Activated CD4-positive, alpha-beta T cell treated with anti-CD3 and anti-CD28 coated beads, Interleukin-2, amount 10 ng/mL, durations not matched to agents 7 days and 5 days (primary cell): ENCODE measurements at regions not wholly inside any gene's neighbourhood (a gene's known extent, or its start where the extent isn't known, plus 50 kb on each side); places are given as distances from the start of the nearest gene placed in this dataset.

Source experiments
- CTCF ChIA-PET: fragments of 350-600 bp; sonication (Branson Sonifier 250); formaldehyde crosslinking; loops from one replicate; lab custom pipeline; 2021; ENCODE audit warnings: antibody characterized with exemption; lab: Charles Lee
- POLR2A ChIA-PET: fragments of 350-600 bp; sonication (Branson Sonifier 250); formaldehyde crosslinking; loops from one replicate; lab custom pipeline; 2021; ENCODE audit warnings: antibody characterized with exemption; lab: Charles Lee
- DNase-seq: peaks from one replicate; pipeline ENCODE4 v3.0.0-alpha.2; 2020
- H3K27ac Mint-ChIP-seq: one replicate; pipeline ENCODE4 v1.8.0; 2021; ENCODE audit warnings: mild to moderate bottlenecking, moderate library complexity, mixed read lengths
- H3K27me3 Mint-ChIP-seq: one replicate; pipeline ENCODE4 v1.8.0; 2021; ENCODE audit warnings: mixed read lengths
- H3K36me3 Mint-ChIP-seq: one replicate; pipeline ENCODE4 v1.8.0; 2021; ENCODE audit warnings: low read depth, mixed read lengths
- H3K4me1 Mint-ChIP-seq: one replicate; pipeline ENCODE4 v1.8.0; 2021; ENCODE audit warnings: mixed read lengths
- H3K4me3 Mint-ChIP-seq: one replicate; pipeline ENCODE4 v1.8.0; 2021; ENCODE audit warnings: mild to moderate bottlenecking, moderate library complexity, mixed read lengths
- H3K9me3 Mint-ChIP-seq: one replicate; pipeline ENCODE4 v1.8.0; 2021; ENCODE audit warnings: mixed read lengths

DNA sequence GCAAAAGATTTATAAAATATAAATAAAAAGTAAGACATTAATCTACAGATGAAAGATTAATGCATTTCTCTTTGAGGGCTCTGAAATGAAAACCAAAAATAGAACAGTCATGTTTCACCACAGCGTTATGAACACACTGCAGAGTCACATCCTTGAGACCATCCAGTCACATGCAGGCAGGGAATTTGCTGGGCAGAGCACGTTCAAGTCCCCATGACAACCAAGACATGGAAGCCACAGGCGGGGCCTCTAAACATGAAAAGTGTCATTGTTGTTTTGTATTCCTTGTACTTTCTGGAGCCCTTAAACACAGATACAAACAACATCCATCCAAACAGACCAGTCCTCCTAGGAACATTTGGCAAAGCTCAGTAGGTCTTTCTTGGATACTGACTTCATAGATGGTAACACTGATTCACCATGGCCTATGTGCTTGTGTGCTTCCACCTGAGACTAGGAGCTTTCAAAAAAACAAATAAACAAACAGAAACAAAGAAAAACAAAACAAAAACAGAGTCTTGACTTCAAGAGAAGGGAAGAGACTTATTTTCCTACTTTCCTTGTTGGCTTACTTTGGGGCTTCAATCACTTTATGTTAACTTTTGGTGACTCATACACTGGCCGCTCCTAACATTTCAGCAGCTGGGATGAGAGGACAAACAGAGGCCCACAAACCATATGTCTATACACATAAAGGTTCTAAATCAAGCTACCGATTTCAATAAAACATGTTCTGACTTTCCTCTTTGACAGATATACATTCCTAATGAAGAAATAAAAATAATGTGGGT, 99.5 kb upstream of the CCDC85A start:
- Mint-ChIP-seq H3K36me3 (no peaks in the 10 kb centered on the region), H3K9me3 (no peaks in the 10 kb centered on the region), H3K4me1 (no peaks in the 10 kb centered on the region), H3K27ac (no peak overlapping the region), H3K4me3 (no peak overlapping the region), H3K27me3 (no peaks in the 10 kb centered on the region)
- ChIA-PET POLR2A (no interaction called here), CTCF (interaction anchor here (0.7 kb wide), 1 partner anchor 71 kb away, joined by 3 read pairs; no protein-coding TSS in a partner anchor)
- DNase-seq, result no peak

DNA sequence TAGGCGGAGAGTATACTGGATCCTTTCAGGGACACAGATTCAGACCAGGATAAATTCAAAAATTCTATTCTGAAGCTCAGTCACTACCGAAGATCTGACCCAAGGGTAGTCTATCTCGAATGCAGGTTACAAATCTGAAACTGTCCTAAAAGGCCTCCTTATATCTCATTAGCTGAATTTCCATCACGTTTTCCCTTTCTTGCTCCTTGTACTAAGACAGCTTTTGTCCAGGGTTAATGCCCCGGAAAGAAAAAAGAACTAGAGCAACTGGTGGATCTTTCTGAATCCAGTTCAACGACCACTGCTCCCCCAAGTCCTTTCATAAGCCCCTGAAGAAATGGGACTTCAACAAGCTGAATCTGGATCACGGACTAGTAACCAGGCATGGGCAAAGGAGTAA, 97.5 kb upstream of the CCDC85A start:
- H3K36me3 Mint-ChIP-seq, result no peaks in the 10 kb centered on the region
- H3K27ac Mint-ChIP-seq, result no peak overlapping the region
- no peak overlapping the region for H3K4me3 Mint-ChIP-seq
- no peaks in the 10 kb centered on the region for H3K9me3 Mint-ChIP-seq
- POLR2A ChIA-PET, result no interaction called here
- CTCF ChIA-PET, result no interaction called here
- DNase-seq, result no peak
- peaks cover 2% of the 10 kb centered on the region for H3K27me3 Mint-ChIP-seq
- H3K4me1 Mint-ChIP-seq, result no peaks in the 10 kb centered on the region

DNA sequence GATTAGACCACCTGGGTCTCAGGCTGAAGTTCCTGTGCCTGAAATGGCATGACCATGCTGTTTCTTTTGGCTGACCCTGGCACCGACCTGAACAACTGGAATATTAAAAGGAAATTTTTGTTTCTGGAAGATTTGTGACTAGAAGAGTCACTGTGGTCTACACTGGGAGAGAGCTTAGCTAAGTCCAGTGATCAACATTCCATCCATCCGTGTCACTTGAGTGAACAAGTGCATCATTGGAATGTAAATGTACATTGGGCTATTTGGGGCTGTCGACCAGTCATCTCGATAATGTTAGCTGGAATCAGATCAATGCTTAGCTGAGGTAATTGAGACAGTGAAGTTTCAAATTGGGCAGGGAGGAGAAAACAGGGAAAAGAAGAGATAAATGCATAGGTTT, 95.4 kb upstream of the CCDC85A start:
- no peaks in the 10 kb centered on the region for H3K9me3 Mint-ChIP-seq
- H3K27me3 Mint-ChIP-seq, result peaks cover 2% of the 10 kb centered on the region
- DNase-seq, result no peak
- H3K27ac Mint-ChIP-seq, result no peak overlapping the region
- ChIA-PET POLR2A (no interaction called here), CTCF (no interaction called here)
- no peak overlapping the region for H3K4me3 Mint-ChIP-seq
- no peaks in the 10 kb centered on the region for H3K4me1 Mint-ChIP-seq
- no peaks in the 10 kb centered on the region for H3K36me3 Mint-ChIP-seq

DNA sequence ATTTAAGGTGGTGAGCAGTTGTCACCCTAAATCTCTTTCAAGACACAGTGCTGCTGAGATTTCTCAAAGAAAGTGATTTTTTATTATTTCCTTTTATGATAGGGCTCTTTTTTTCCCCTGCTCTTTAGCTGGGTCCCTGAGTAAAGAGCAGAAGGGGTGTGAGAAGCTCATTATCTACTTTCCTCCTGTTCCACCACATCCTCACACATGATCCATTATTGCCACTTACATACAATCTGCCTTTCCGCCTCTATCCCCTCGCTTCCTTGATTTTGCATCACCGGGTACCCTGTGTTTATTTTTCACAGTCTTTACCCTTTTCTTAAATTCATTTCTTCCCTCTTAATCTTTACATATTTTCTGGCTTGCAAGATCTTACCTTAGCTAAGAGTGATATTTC, 93.9 kb upstream of the CCDC85A start:
- no peaks in the 10 kb centered on the region for H3K4me1 Mint-ChIP-seq
- H3K27me3 Mint-ChIP-seq, result peaks cover 2% of the 10 kb centered on the region
- DNase-seq, result no peak
- H3K27ac Mint-ChIP-seq, result no peak overlapping the region
- ChIA-PET CTCF (no interaction called here), POLR2A (no interaction called here)
- H3K9me3 Mint-ChIP-seq, result no peaks in the 10 kb centered on the region
- H3K4me3 Mint-ChIP-seq, result no peak overlapping the region
- H3K36me3 Mint-ChIP-seq, result no peaks in the 10 kb centered on the region

DNA sequence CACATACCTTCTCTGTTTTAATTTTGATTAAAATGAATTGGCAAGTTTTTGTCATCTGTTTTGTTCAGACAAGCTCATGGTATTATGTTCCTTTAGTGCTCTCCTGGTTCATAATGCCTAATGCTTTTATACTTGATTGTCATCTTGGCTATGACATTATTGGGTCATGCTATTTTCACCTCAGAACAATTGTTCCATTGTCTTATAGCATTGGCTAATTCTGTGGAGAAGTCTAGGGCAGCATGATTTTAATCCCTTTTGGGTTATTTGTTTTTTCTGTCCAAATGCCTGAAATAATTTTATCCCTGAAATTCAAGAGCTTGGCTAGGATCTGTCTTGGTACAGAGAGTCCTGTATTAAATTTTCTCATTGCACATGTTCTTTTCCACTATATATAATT, 83.8 kb upstream of the CCDC85A start:
- H3K27me3 Mint-ChIP-seq, result no peaks in the 10 kb centered on the region
- CTCF ChIA-PET, result interaction anchor here (0.6 kb wide), 1 partner anchor 824 kb away, joined by 3 read pairs; no protein-coding TSS in a partner anchor
- POLR2A ChIA-PET, result interaction anchor here (0.6 kb wide), 1 partner anchor 79 kb away, joined by 5 read pairs; no protein-coding TSS in a partner anchor
- H3K4me3 Mint-ChIP-seq, result no peak overlapping the region
- H3K27ac Mint-ChIP-seq, result no peak overlapping the region
- H3K4me1 Mint-ChIP-seq, result no peaks in the 10 kb centered on the region
- DNase-seq, result no peak
- no peaks in the 10 kb centered on the region for H3K36me3 Mint-ChIP-seq
- no peaks in the 10 kb centered on the region for H3K9me3 Mint-ChIP-seq

DNA sequence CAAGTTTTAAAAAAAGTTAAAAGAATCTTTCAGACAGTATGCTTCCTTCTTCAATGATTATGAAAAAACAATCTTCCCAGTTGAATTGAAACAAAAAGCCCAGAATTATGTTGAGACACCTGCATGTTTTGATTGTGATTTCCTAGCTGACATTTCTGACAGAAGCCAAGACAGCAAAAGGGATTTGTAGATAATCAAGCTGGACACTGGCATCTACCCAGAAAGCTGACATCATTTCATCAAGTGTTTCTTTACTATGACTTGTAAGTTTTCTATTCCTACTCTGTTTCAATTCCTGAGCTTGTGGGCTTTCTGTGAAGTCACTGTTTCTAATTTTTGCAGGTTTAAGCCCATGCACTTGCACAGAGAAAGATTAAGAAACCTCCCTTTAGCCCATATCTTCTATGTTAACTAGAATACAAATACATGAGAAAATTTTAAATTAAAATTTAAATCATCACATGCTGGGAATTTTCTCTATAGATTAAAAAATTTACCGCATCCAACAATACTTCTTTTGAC, 82.9 kb upstream of the CCDC85A start:
- no peaks in the 10 kb centered on the region for H3K36me3 Mint-ChIP-seq
- ChIA-PET POLR2A (no interaction called here), CTCF (no interaction called here)
- no peak overlapping the region for H3K27ac Mint-ChIP-seq
- no peaks in the 10 kb centered on the region for H3K4me1 Mint-ChIP-seq
- no peak overlapping the region for H3K4me3 Mint-ChIP-seq
- no peaks in the 10 kb centered on the region for H3K27me3 Mint-ChIP-seq
- no peak for DNase-seq
- no peaks in the 10 kb centered on the region for H3K9me3 Mint-ChIP-seq

DNA sequence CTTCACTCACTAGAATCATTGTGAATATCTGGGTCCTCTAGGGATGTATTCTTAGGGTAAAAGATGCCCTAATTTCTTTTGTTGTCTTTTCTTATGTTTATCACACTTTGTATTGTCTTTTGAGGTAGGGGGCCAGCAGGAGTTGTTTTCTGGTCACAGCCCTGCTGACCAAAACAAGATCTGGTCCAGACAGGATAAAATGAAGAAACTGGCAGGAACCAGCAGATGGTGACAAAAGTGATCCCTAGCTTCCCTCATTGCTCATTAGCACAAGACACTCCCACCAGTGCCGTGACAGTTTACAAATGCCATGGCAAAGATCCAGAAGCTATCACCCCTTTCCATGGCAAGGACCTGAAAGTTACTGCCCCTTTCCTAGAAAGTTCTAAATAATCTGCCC, 81.7 kb upstream of the CCDC85A start:
- Mint-ChIP-seq H3K9me3 (no peaks in the 10 kb centered on the region), H3K27ac (no peak overlapping the region), H3K4me3 (no peak overlapping the region), H3K4me1 (no peaks in the 10 kb centered on the region), H3K36me3 (no peaks in the 10 kb centered on the region), H3K27me3 (no peaks in the 10 kb centered on the region)
- ChIA-PET POLR2A (no interaction called here), CTCF (no interaction called here)
- DNase-seq, result no peak

DNA sequence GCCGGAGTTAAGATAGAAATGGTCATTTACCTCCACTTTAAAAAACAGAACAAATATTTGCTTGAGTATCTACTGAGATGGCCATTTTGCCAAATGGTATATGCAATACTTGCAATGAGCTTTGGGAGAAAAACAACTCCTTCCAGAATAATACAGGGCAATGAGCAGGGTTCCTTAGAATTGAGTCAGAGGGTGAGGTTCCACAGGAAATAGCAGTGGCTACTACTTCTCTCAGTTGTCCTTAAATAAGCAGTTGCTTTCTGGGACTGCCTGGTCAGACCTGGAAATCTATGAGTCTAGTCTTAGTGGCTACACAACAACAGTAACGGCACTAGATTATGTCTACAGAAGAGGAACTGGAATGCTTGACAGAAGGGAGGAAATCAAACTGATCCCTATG, 80.9 kb upstream of the CCDC85A start:
- Mint-ChIP-seq H3K9me3 (no peaks in the 10 kb centered on the region), H3K27ac (no peak overlapping the region), H3K27me3 (no peaks in the 10 kb centered on the region), H3K4me1 (no peaks in the 10 kb centered on the region), H3K36me3 (no peaks in the 10 kb centered on the region), H3K4me3 (no peak overlapping the region)
- POLR2A ChIA-PET, result no interaction called here
- DNase-seq, result no peak
- CTCF ChIA-PET, result no interaction called here

DNA sequence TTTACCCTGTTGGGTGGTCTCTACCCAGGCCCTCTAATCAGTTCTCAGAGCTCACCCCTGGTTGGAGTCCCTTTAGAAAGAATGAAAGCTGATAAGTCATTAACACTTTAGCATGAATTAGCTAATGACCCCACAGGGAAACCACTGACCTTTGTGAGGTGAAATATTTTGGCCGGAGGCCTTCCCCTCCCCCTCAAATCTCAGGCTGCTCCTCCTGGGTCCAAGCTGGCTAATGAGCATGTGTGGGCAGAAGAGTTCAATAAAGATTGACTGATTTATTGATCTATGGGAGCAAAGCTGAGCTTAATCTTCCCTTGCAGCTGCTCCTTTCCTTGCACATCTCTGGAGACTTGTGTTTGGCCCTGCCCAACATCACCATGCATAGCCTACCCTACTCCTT, 78.8 kb upstream of the CCDC85A start:
- DNase-seq, result no peak
- no peak overlapping the region for H3K27ac Mint-ChIP-seq
- POLR2A ChIA-PET, result no interaction called here
- CTCF ChIA-PET, result no interaction called here
- no peak overlapping the region for H3K4me3 Mint-ChIP-seq
- H3K36me3 Mint-ChIP-seq, result no peaks in the 10 kb centered on the region
- no peaks in the 10 kb centered on the region for H3K27me3 Mint-ChIP-seq
- no peaks in the 10 kb centered on the region for H3K9me3 Mint-ChIP-seq
- no peaks in the 10 kb centered on the region for H3K4me1 Mint-ChIP-seq

DNA sequence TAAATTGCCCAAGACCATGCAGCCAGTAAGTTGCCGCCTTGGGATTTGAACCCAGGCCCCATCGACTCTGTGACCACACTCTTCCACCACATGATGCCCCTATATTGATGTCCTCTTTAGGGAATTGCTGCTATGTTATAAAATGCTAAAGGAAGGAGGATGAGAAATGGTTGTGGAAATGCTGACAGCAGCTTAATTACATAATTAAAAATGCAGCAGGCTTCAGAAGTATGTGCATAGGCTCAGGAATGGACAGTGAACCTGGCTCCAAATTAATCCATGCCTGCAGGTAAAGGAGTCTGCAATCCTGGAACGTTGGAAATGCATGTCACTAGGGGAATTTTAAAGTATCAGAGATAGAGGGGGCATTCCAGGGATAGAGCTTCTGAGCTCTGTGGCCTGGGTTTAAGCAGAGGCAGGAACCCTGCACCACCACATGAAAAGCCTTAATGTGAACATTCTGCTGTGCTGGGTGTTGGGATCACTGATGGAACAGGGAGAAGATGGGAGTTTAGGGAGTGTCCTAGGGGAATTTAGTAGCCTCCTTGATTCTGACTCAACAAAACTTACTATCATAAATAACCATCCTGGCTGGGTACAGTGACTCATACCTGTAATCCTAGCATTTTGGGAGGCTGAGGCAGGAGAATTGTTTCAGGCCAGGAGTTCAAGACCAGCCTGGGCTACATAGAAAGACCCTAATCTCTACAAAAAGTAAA, 76.1 kb upstream of the CCDC85A start:
- H3K9me3 Mint-ChIP-seq, result no peaks in the 10 kb centered on the region
- no peak for DNase-seq
- H3K4me1 Mint-ChIP-seq, result no peaks in the 10 kb centered on the region
- no peaks in the 10 kb centered on the region for H3K36me3 Mint-ChIP-seq
- H3K4me3 Mint-ChIP-seq, result no peak overlapping the region
- ChIA-PET POLR2A (no interaction called here), CTCF (no interaction called here)
- no peak overlapping the region for H3K27ac Mint-ChIP-seq
- H3K27me3 Mint-ChIP-seq, result no peaks in the 10 kb centered on the region

DNA sequence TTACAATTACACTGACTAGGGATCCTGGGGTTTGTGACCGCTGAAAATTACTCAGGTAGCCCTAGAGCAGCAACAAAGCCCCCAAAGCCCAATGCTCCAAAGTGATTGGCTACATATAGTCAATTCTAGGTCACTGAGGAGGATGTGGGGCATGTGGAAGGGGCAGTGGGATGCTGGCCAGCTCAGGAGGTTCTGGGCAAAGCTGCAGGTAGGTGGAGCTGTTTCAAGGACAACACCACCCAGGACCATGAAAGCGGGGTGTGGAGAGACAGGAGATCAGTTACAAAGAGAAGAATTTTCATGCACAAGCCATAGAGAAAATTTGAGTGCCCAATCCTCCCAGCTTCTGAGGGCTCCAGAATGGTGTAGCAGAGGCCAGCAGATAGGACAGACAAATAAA, 75.0 kb upstream of the CCDC85A start:
- H3K27me3 Mint-ChIP-seq, result no peaks in the 10 kb centered on the region
- POLR2A ChIA-PET, result no interaction called here
- CTCF ChIA-PET, result no interaction called here
- no peak for DNase-seq
- no peak overlapping the region for H3K4me3 Mint-ChIP-seq
- no peaks in the 10 kb centered on the region for H3K36me3 Mint-ChIP-seq
- no peaks in the 10 kb centered on the region for H3K9me3 Mint-ChIP-seq
- no peak overlapping the region for H3K27ac Mint-ChIP-seq
- no peaks in the 10 kb centered on the region for H3K4me1 Mint-ChIP-seq

DNA sequence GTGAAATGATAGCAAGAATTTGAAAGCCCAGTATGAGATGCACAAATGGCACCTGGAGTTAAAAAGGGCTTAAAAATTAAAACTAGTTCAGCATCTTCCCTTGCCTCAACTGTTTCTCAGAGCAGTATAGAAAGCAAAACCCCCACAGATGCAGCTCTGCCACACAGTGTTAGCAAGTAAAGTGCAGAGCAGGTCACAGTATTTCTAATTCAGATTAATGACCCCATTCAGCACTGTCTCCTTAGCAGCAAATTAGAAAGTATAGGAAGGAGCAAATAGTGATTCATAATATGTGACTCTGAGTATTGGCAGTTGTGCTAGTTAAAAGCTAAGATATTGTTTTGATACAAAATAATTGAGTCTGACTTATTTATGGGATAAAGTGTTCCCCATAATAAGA, 73.8 kb upstream of the CCDC85A start:
- Mint-ChIP-seq H3K4me1 (no peaks in the 10 kb centered on the region), H3K4me3 (no peak overlapping the region), H3K9me3 (no peaks in the 10 kb centered on the region), H3K27me3 (no peaks in the 10 kb centered on the region), H3K36me3 (no peaks in the 10 kb centered on the region), H3K27ac (no peak overlapping the region)
- no peak for DNase-seq
- CTCF ChIA-PET, result no interaction called here
- POLR2A ChIA-PET, result no interaction called here

DNA sequence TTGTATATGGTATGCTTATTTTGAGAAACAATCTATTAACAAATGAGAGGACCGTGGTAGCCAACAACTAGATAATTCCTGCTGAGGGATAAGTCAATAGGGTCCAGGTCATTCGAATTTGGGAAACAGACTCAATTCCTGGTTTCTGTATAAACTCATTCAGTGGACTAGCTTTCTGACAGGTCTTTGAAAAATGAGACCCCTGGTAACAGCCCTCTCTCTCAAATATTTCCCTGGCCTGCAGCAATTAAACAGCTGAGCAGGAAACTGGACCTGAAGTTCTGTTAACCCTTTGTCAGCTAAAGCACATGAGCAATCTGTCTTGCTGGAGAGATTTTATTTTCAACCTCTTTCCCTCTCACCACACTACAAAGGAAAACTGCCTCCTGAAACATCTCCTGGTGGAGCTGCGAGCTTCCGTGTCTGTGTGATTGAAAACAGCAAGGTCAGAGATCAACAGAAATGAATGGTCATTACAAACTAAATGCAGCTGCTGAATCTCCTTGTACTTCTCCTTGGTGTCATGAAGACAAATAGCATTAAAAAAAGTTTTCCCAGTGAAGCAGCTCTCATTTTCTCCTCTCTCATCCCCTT, 70.3 kb upstream of the CCDC85A start:
- H3K27me3 Mint-ChIP-seq, result no peaks in the 10 kb centered on the region
- DNase-seq, result no peak
- no peaks in the 10 kb centered on the region for H3K4me1 Mint-ChIP-seq
- H3K4me3 Mint-ChIP-seq, result no peak overlapping the region
- no peaks in the 10 kb centered on the region for H3K9me3 Mint-ChIP-seq
- no peak overlapping the region for H3K27ac Mint-ChIP-seq
- ChIA-PET CTCF (no interaction called here), POLR2A (no interaction called here)
- no peaks in the 10 kb centered on the region for H3K36me3 Mint-ChIP-seq
